ENCODE measurements at regions not wholly inside any gene's neighbourhood (a gene's known extent, or its start where the extent isn't known, plus 50 kb on each side); places are given as distances from the start of the nearest gene placed in this dataset.
"Not testable (repeated sequence)": the region's sequence is repeated elsewhere in the genome, so short reads cannot be mapped to it uniquely, and the experiment has no call there.

DNA sequence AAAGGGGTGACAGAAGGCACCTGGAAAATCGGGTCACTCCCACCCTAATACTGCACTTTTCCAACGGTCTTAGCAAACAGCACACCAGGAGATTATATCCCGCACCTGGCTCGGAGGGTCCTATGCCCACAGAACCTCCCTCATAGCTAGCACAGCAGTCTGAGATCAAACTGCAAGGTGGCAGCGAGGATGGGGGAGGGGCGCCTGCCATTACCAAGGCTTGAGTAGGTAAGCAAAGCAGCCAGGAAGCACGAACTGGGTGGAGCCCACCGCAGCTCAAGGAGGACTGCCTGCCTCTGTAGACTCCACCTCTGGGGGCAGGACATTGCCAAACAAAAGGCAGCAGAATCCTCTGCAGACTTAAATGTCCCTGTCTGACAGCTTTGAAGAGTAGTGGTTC lies 101.8 kb downstream of the TBX20 start:
- not testable (repeated sequence) for DNase-seq

DNA sequence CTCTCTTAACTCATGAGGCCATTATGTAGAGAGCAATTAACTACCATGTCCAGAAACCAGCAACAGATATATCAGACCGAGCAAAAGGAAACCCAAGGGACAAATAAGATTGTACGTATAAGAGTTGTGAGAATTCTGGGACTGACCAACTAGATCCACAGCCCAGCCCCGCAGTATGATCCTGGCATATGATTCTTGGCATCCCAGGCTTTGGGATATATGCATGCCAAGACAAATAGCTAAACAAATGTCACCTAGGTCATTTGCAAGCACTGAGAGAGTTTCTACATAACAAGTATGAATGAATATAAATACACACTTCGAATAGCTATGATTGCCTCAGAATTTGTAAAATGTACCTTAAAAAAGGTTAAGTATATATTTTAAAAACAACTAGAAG lies 105.9 kb downstream of the TBX20 start:
- not testable (repeated sequence) for DNase-seq

DNA sequence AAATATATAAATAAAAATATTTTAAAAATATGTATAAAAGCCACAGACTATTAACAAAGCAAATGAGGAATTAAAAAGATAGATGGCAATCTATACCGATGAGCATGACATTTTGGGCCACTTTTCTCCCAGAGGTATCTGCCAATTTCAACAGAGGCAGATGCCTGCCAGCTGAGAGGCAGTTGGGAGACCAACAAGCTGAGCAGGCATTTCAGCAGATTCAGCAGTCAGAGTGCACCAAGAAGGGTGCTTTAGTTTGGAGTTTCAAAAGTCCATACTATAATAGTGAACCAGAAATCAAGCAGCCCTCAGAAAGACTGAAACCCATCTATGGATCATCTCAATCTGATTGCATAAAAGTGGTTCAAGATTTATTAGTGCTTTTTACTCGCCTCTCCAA lies 104.8 kb upstream of the DPY19L1 start:
- not testable (repeated sequence) for DNase-seq

DNA sequence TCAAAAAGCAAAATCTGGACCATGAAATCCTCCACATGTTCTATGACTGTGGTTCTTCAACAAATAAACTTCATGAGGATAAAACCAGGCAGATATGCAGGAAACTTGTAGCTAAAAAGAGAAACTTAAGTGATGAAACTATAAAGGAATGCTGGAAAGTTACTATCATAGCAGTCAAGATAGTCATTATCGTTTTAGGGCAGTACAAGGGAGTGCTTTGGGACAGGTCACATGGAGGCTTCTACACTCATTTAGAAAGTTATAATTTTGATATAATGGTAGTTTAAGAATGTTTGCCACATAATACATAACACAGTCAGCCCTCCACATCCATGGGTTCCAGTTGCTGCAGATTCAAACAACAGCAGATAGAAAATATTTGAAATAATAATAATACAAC lies 102.0 kb upstream of the DPY19L1 start:
- DNase-seq, result peak; percentile 48

DNA sequence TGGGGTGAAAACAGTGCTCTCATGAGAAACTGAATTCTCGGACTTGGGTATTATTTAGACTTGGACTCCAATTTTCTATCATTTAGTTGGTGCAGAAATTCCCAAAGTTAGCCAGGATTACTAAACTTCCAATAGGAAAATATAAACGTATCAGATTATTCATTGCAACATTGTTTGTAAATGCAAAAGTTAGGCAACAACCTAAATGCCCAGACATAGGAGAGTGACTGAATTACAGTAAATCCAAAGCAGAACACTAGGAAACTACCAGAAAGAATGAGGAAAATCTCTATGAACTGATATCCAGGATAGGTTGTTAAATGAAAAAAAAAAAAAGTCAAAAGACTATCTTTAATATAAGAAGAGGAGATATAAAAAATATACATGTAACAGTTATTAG lies 96.2 kb upstream of the DPY19L1 start:
- not testable (repeated sequence) for DNase-seq

DNA sequence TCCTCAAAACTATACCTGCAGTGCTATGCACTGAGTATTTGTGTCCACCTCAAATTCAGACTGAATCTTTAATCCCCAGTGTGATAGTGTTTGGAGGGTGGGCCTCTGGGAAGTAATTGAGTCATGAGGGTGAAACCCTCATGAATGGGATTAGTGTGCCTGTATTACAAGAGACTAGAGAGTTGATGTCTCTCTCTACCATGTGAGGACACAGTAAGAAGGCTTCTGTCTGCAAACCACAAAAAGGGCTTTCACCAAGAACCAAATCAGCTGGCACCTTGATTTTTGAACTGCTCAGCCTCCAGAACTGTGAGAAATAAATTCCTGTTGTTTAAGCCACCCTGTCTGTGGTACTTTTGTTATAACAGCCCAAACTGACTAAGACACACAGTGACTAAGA lies 95.7 kb upstream of the DPY19L1 start:
- DNase-seq, result not testable (repeated sequence)

DNA sequence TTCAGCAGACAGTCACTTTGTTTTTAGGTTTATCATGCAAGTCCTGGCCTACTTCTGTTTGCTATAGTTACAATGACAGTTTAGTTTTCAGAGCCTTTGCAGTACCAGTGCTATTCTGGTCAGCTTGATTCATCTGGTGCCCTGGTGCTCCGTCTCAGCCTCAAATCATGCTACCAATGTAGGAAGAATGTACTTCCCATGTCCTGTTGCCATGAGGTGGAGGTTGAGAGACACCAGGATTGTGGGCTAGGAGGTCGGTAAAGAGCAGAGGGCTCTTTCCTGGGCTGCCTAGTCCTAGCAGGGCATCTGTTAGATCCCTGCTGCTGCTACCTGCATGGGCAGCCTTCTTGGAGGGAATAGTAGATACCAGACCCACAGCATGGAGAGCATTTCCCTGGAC lies 91.4 kb upstream of the DPY19L1 start:
- not testable (repeated sequence) for DNase-seq

DNA sequence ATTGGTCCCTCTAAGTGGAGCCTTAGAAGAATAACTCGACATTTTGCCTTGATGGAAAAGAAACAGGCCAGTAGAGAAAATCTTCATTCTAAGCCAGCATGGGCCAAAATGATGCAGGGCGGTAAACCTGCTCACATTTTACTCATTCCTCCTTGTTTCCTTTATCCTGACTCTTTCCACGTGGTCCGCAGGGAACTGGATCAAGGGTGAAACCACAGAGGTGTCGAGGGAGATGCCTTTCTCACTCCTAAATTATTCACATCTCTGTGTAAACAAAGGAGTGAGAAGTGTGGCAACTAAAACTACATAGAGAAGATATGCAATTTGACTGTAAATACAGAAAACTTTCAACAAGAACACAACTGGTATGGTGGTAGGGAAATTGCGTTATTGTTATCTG lies 81.2 kb upstream of the DPY19L1 start:
- DNase-seq, result not testable (repeated sequence)

DNA sequence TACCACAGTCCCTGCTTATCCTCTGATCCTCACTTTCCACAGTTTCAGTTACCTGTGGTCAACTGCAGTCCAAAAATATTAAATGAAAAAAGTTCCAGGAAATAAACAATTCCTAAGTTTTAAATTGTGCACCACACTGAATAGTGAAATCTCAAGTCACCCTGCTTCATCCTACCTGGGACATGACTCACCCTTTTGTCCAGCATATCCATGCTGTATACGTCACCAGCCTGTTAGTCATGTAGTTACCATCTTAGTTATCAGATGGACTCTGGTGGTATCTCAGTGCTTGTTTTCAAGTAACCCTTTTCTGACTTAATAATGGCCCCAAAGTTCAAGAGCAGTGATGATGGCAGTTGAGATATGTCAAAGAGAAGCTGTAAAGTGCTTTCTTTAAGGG lies 69.4 kb upstream of the DPY19L1 start:
- DNase-seq, result peak; percentile 3

DNA sequence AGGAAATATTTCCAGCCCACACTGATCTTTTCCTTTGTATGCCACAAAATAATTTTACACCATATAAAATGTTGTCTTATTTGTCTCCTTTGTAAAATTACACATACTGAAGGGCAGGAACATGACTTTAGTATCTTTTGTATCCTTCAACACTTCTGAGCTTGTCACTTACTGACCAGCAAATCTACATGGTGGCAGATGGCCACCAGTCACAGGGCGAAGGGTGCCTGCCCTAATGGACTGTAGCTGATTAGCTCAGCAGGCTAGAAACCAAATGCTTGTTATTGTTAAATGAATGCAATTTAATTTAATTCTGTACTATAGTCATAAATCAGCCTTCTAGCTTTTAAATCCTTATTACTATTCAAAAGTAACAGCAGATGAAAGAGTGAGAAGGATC lies 68.2 kb upstream of the DPY19L1 start:
- not testable (repeated sequence) for DNase-seq

DNA sequence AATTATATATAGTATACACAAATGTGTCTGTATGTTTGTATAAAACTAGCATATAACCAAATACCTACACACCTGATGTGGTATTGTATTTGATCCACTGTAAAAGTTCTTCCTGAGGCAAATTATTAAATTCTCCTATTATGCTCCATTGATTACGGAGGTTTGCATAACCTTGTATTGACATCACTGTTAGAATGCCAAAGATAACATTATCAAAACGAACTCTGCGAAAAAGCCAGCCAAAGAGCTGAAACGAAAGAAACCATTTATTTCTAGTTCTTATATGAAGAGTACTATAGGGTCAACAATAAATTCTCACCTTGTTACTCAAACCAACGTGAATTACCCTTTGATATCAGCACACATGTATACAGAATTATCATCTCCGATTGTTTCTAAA lies 65.6 kb upstream of the DPY19L1 start:
- DNase-seq, result not testable (repeated sequence)

DNA sequence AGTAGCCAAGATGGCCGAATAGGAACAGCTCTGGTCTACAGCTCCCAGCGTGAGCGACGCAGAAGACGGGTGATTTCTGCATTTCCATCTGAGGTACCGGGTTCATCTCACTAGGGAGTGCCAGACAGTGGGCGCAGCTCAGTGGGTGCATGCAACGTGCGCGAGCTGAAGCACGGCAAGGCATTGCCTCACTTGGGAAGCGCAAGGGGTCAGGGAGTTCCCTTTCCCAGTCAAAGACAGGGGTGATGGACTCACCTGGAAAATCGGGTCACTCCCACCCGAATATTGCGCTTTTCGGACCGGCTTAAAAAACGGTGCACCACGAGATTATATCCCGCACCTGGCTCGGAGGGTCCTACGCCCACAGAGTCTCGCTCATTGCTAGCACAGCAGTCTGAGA lies 55.7 kb upstream of the DPY19L1 start:
- not testable (repeated sequence) for DNase-seq

Data from fibroblast of skin of abdomen (primary cell).